ENCODE measurements at regions not wholly inside any gene's neighbourhood (a gene's known extent, or its start where the extent isn't known, plus 50 kb on each side); places are given as distances from the start of the nearest gene placed in this dataset.

- TF ChIP-seq, protein P1, sequence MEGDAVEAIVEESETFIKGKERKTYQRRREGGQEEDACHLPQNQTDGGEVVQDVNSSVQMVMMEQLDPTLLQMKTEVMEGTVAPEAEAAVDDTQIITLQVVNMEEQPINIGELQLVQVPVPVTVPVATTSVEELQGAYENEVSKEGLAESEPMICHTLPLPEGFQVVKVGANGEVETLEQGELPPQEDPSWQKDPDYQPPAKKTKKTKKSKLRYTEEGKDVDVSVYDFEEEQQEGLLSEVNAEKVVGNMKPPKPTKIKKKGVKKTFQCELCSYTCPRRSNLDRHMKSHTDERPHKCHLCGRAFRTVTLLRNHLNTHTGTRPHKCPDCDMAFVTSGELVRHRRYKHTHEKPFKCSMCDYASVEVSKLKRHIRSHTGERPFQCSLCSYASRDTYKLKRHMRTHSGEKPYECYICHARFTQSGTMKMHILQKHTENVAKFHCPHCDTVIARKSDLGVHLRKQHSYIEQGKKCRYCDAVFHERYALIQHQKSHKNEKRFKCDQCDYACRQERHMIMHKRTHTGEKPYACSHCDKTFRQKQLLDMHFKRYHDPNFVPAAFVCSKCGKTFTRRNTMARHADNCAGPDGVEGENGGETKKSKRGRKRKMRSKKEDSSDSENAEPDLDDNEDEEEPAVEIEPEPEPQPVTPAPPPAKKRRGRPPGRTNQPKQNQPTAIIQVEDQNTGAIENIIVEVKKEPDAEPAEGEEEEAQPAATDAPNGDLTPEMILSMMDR (IDR thresholded peaks at IDR 0.05) = no peak
- TF ChIP-seq POLR2A (IDR thresholded peaks at IDR 0.05) = no peak
Observed at GRCh38 chr5:105133087-105133486, 1570.5 kb upstream of the NUDT12 start.
